Smooth muscle cell (in vitro differentiated cells): ENCODE measurements at regions not wholly inside any gene's neighbourhood (a gene's known extent, or its start where the extent isn't known, plus 50 kb on each side); places are given as distances from the start of the nearest gene placed in this dataset.
A peak's percentile ranks its signal among the peaks of the same experiment; 100 is the strongest.

Source experiments
- DNase-seq: peaks from one replicate; lab custom pipeline; 2025; ENCODE audit not compliant: unreplicated experiment; lab: John Stamatoyannopoulos, UW
- H2AFZ ChIP-seq: fragments of 200-600 bp; sonication (generic); 2 replicates; pipeline ENCODE4 v1.6.0; 2016; ENCODE audit warnings: antibody characterized with exemption, low read depth, mild to moderate bottlenecking
- H3F3A ChIP-seq: fragments of 200-600 bp; sonication (generic); 2 replicates; pipeline ENCODE4 v1.6.0; 2017; ENCODE audit warnings: antibody characterized with exemption, low read depth
- H3K27ac ChIP-seq: fragments of 200-600 bp; sonication (generic); 2 replicates; pipeline ENCODE4 v1.5.1; 2016; ENCODE audit warnings: low read depth, mild to moderate bottlenecking
- H3K27me3 ChIP-seq: fragments of 200-600 bp; sonication (generic); 2 replicates; pipeline ENCODE4 v1.6.1; 2016; ENCODE audit warnings: low read depth, mild to moderate bottlenecking
- H3K36me3 ChIP-seq: fragments of 200-600 bp; sonication (generic); 2 replicates; pipeline ENCODE4 v1.5.1; 2016; ENCODE audit warnings: low read depth
- H3K4me1 ChIP-seq: fragments of 200-600 bp; sonication (generic); 2 replicates; pipeline ENCODE4 v1.5.1; 2016; ENCODE audit warnings: low read depth
- H3K4me2 ChIP-seq: fragments of 200-600 bp; sonication (generic); 2 replicates; pipeline ENCODE4 v1.6.0; 2016; ENCODE audit warnings: mild to moderate bottlenecking
- H3K4me3 ChIP-seq: fragments of 200-600 bp; sonication (generic); 2 replicates; pipeline ENCODE4 v1.5.1; 2016; ENCODE audit warnings: mild to moderate bottlenecking
- H3K79me2 ChIP-seq: fragments of 200-600 bp; sonication (generic); 2 replicates; pipeline ENCODE4 v1.6.0; 2016; ENCODE audit warnings: low read depth, mild to moderate bottlenecking
- H3K9ac ChIP-seq: fragments of 200-600 bp; sonication (generic); 2 replicates; pipeline ENCODE4 v1.6.0; 2016; ENCODE audit warnings: low read depth
- H3K9me3 ChIP-seq: fragments of 200-600 bp; sonication (generic); replicated peaks from 2 replicates; pipeline ENCODE4 v1.5.1; 2016; ENCODE audit warnings: low read depth
- H4K20me1 ChIP-seq: fragments of 200-600 bp; sonication (generic); 2 replicates; pipeline ENCODE4 v1.6.0; 2016; ENCODE audit warnings: low read depth
- WGBS: methylation state at CpG from one replicate; pipeline ENCODE4 v1.1.7; 2016; ENCODE audit warnings: low lambda C conversion rate; 5-methylcytosine and 5-hydroxymethylcytosine counted together
- TF ChIP-seq, protein P1 (sequence below): fragments of 200-600 bp; sonication (generic); IDR thresholded peaks from 2 replicates; pipeline ENCODE4 v1.5.1; 2017; ENCODE audit warnings: borderline replicate concordance, mild to moderate bottlenecking, antibody characterized with exemption; ENCODE audit not compliant: insufficient read depth, poor library complexity, severe bottlenecking

DNA sequence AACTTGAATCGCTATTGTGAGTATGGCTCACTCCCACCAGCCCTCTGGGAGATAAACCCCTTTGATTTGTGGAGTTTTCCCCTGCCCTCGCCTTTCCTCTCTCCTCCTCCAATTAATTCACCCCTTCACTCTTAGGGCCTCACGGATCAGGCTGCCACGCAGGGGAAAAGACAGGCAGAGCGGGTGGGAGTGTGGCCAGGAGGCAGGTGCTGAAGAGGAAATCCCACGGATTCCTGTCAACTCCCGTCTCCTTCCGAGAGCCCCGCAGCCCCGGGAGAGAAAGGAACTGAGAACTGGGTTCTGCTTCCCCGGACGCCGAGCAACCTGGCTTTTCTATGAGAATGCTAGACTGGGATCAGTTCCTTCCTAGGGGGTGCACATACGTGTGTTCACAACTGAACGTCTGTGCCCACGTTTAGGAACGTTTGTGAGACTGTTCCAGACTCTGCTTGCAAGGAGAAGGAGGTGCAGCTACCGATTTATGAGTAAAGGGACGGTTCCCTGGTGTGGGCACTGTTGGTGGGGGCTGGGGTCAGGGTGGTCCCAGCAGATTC, 314.5 kb upstream of the TLE4 start:
- peak overlapping the region; percentile 78 for H3K4me2 ChIP-seq
- no peak overlapping the region for H3K9ac ChIP-seq
- no peaks in the 10 kb centered on the region for H4K20me1 ChIP-seq
- H3F3A ChIP-seq, result peaks cover 11% of the 10 kb centered on the region
- H3K36me3 ChIP-seq, result no peaks in the 10 kb centered on the region
- H3K4me1 ChIP-seq, result peaks cover 34% of the 10 kb centered on the region
- peak overlapping the region; percentile 30 for H3K4me3 ChIP-seq
- H3K27me3 ChIP-seq, result peaks cover 33% of the 10 kb centered on the region
- no peak for DNase-seq
- H2AFZ ChIP-seq, result no peak overlapping the region
- H3K79me2 ChIP-seq, result no peaks in the 10 kb centered on the region
- H3K27ac ChIP-seq, result no peak overlapping the region
- 53% methylated on average over 19 of the region's 19 CpGs for WGBS
- no peaks in the 10 kb centered on the region for H3K9me3 ChIP-seq
- TF ChIP-seq, protein P1, sequence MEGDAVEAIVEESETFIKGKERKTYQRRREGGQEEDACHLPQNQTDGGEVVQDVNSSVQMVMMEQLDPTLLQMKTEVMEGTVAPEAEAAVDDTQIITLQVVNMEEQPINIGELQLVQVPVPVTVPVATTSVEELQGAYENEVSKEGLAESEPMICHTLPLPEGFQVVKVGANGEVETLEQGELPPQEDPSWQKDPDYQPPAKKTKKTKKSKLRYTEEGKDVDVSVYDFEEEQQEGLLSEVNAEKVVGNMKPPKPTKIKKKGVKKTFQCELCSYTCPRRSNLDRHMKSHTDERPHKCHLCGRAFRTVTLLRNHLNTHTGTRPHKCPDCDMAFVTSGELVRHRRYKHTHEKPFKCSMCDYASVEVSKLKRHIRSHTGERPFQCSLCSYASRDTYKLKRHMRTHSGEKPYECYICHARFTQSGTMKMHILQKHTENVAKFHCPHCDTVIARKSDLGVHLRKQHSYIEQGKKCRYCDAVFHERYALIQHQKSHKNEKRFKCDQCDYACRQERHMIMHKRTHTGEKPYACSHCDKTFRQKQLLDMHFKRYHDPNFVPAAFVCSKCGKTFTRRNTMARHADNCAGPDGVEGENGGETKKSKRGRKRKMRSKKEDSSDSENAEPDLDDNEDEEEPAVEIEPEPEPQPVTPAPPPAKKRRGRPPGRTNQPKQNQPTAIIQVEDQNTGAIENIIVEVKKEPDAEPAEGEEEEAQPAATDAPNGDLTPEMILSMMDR, result no peak

DNA sequence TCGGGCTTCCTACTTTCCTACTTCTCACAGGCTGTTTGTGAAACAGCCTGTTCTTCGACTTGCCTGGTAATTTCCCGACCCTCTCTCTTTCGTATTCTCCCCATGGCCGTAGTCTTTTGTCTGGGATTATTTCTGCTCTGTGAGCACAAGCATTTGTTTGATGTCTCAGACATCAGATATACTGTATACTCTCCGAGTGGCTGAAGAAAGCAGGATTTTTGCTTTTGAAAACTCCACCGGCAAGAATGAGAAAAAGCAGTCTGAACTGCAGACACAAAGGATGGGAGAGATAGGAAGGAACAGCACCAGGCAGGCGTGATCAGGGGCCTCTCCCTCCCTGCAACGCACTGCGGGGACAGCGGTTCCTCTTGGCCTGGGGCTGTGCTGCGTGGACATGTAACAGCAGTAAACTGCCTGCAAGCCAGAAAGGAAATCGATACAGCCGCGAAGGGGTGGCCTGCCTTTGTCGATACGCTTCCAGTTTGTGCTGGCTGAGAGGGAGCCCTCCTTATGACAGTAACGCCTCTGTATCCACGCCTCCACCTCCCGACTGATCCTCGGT, 313.9 kb upstream of the TLE4 start:
- Histone ChIP-seq H3F3A (peaks cover 11% of the 10 kb centered on the region), H3K27ac (no peak overlapping the region), H3K79me2 (no peaks in the 10 kb centered on the region), H3K27me3 (peaks cover 33% of the 10 kb centered on the region), H4K20me1 (no peaks in the 10 kb centered on the region), H2AFZ (no peak overlapping the region), H3K9ac (no peak overlapping the region), H3K4me2 (peak overlapping the region; percentile 78), H3K9me3 (no peaks in the 10 kb centered on the region), H3K36me3 (no peaks in the 10 kb centered on the region), H3K4me3 (no peak overlapping the region), H3K4me1 (peaks cover 34% of the 10 kb centered on the region)
- TF ChIP-seq, protein P1, result no peak
- 75% methylated on average over 21 of the region's 21 CpGs for WGBS
- no peak for DNase-seq

DNA sequence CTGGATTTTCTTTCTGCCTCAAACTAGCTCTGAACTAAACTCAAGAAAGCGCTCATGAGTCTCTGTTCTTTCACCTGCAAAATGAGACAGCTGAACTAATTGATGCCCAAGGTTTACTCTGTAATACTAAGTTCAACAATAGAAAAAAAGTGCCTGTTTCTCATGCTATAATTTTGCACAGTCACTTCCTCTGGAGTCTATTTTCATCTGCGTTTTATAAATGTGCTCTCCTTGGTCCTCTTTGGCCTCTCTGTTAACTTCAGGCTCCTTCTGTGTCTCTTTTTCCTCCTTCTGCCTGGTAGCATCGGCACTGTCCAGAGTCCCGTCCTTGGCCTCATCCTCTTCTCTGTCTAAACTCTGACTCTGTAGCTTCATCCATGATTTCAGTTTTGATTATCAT, 311.9 kb upstream of the TLE4 start:
- Histone ChIP-seq H3K9me3 (no peaks in the 10 kb centered on the region), H3K4me1 (peaks cover 32% of the 10 kb centered on the region), H2AFZ (no peak overlapping the region), H3K79me2 (no peaks in the 10 kb centered on the region), H3K36me3 (no peaks in the 10 kb centered on the region), H3K27ac (no peak overlapping the region), H4K20me1 (no peaks in the 10 kb centered on the region), H3K9ac (no peak overlapping the region), H3F3A (peaks cover 17% of the 10 kb centered on the region), H3K4me2 (no peak overlapping the region), H3K4me3 (no peak overlapping the region), H3K27me3 (peaks cover 33% of the 10 kb centered on the region)
- TF ChIP-seq, protein P1, result no peak
- no peak for DNase-seq
- 95% methylated on average over 4 of the region's 4 CpGs for WGBS

DNA sequence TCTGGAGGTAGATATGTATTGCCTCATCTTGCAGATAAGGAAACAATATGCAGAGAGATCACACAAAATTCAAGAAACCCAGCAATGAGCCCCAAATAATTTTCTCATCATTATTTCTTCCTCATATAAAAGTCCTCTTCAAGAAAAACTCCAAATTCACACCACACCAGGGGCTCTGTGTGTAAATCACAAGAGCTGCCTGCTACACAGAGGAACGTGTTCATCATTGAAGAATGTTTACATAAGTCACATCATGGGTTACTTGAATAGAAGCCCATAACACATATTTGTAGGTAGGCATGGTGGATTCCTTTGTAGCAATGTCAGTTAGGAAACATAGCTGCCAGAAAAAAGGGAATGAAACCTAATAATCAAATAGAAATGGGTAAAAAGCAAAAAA, 308.1 kb upstream of the TLE4 start:
- DNase-seq, result no peak

More for the DNA sequence above, 308.1 kb upstream of the TLE4 start:
- Histone ChIP-seq H3F3A (peaks cover 7% of the 10 kb centered on the region), H2AFZ (no peak overlapping the region), H3K27me3 (peaks cover 25% of the 10 kb centered on the region), H3K27ac (no peak overlapping the region), H3K36me3 (no peaks in the 10 kb centered on the region), H3K4me3 (no peak overlapping the region), H3K4me1 (no peaks in the 10 kb centered on the region), H3K9ac (no peak overlapping the region), H4K20me1 (no peaks in the 10 kb centered on the region), H3K79me2 (no peaks in the 10 kb centered on the region), H3K4me2 (no peak overlapping the region), H3K9me3 (no peaks in the 10 kb centered on the region)
- TF ChIP-seq, protein P1, result no peak
- 66% methylated on average over 1 of the region's 1 CpG for WGBS
